OCI-LY7 (cell line): ENCODE measurements at regions not wholly inside any gene's neighbourhood (a gene's known extent, or its start where the extent isn't known, plus 50 kb on each side); places are given as distances from the start of the nearest gene placed in this dataset.

Source experiments
- BruUV-seq: library from RNA; stranded (reverse); fragments of 400-500 nt; replicated peaks from 2 replicates; lab custom pipeline; 2021; lab: Mats Ljungman, UMichigan
- CTCF ChIA-PET: fragments of 300-600 bp; sonication (Branson Sonifier 250); formaldehyde crosslinking; loops from one replicate; lab custom pipeline; 2022; ENCODE audit warnings: antibody characterized with exemption; ENCODE audit not compliant: unreplicated experiment; lab: Charles Lee
- POLR2A ChIA-PET: fragments of 300-600 bp; sonication (Branson Sonifier 250); formaldehyde crosslinking; loops from one replicate; lab custom pipeline; 2022; ENCODE audit warnings: antibody characterized with exemption; lab: Charles Lee
- DNase-seq: peaks from one replicate; pipeline ENCODE4 v3.0.0-alpha.2; 2015; ENCODE audit warnings: low spot score
- H2AFZ ChIP-seq: fragments of 200-600 bp; sonication (generic), shearing (Covaris generic); 2 replicates; pipeline ENCODE4 v1.6.1; 2014; ENCODE audit warnings: mild to moderate bottlenecking, antibody characterized with exemption, low read length, moderate library complexity
- H3K27ac ChIP-seq: fragments of 200-600 bp; sonication (generic); 2 replicates; pipeline ENCODE4 v1.5.1; 2014; ENCODE audit warnings: mixed run types, low read depth, mild to moderate bottlenecking, moderate library complexity, low read length, inconsistent platforms; ENCODE audit not compliant: poor library complexity, severe bottlenecking
- H3K36me3 ChIP-seq: fragments of 200-600 bp; sonication (generic); 2 replicates; pipeline ENCODE4 v1.6.1; 2014; ENCODE audit warnings: mild to moderate bottlenecking, antibody characterized with exemption, low read length, moderate library complexity, mixed read lengths; ENCODE audit not compliant: insufficient read depth
- H3K4me1 ChIP-seq: fragments of 200-600 bp; sonication (generic); 2 replicates; pipeline ENCODE4 v1.5.1; 2014; ENCODE audit warnings: mild to moderate bottlenecking, low read length; ENCODE audit not compliant: insufficient read depth, poor library complexity, severe bottlenecking
- H3K4me2 ChIP-seq: fragments of 200-600 bp; sonication (generic); 2 replicates; pipeline ENCODE4 v1.6.1; 2014; ENCODE audit warnings: mild to moderate bottlenecking, low read length
- H3K4me3 ChIP-seq: fragments of 200-600 bp; sonication (generic); 2 replicates; pipeline ENCODE4 v1.5.1; 2014; ENCODE audit warnings: mild to moderate bottlenecking, low read depth, low read length; ENCODE audit not compliant: poor library complexity, severe bottlenecking
- H3K79me2 ChIP-seq: fragments of 200-600 bp; sonication (generic); 2 replicates; pipeline ENCODE4 v1.6.1; 2016; ENCODE audit warnings: low read depth, mild to moderate bottlenecking, low read length, moderate library complexity, mixed read lengths; ENCODE audit not compliant: insufficient read depth
- H3K9me2 ChIP-seq: fragments of 200-600 bp; sonication (generic); 2 replicates; pipeline ENCODE4 v1.6.1; 2016; ENCODE audit warnings: mild to moderate bottlenecking, low read length, mixed read lengths; ENCODE audit not compliant: insufficient read depth
- H3K9me3 ChIP-seq: fragments of 200-600 bp; sonication (generic); 2 replicates; pipeline ENCODE4 v1.6.1; 2014; ENCODE audit warnings: mild to moderate bottlenecking, mixed run types, low read length, mixed read lengths
- H4K20me1 ChIP-seq: fragments of 200-600 bp; sonication (generic); 2 replicates; pipeline ENCODE4 v1.6.1; 2014; ENCODE audit warnings: mild to moderate bottlenecking, antibody characterized with exemption, low read length, moderate library complexity, mixed read lengths; ENCODE audit not compliant: insufficient read depth
- CTCF ChIP-seq: fragments of 200-600 bp; sonication (generic); conservative IDR thresholded peaks from 2 replicates; pipeline ENCODE4 v1.5.1; 2014; ENCODE audit warnings: mild to moderate bottlenecking, antibody characterized with exemption, low read length, moderate library complexity, mixed read lengths
- EZH2phosphoT487 ChIP-seq: fragments of 200-600 bp; sonication (generic); IDR thresholded peaks from 2 replicates; pipeline ENCODE4 v1.6.1; 2018; ENCODE audit warnings: low read depth, borderline replicate concordance, mild to moderate bottlenecking, mixed run types, antibody characterized with exemption, low read length, moderate library complexity, mixed read lengths
- intact Hi-C: fragments of 100-400 bp; cut with micrococcal nuclease; formaldehyde crosslinking; loops from one replicate; pipeline ENCODE4 v1.10.0; 2022; ENCODE audit not compliant: unreplicated experiment

DNA sequence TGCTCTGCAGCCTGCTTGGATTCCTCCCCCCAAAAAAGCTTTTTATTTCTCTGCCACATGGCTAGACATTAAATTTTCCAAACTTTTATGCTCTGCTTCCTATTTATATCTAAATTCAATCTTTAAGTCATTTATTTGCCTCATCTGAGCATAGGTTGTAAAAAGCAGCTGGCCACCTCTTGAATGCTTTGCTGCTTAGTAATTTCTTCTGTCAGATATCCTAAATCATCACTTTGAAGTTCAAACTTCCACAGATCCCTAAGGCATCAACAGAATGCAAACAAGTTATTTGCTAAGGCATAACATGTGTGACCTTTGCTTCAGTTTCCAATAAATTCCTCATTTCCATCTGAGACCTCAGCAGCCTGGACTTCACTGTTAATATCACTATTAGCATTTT, 209.6 kb downstream of the FSCB start:
- Histone ChIP-seq H3K9me2 (no peaks in the 10 kb centered on the region), H3K36me3 (no peaks in the 10 kb centered on the region), H3K79me2 (no peaks in the 10 kb centered on the region), H2AFZ (no peak overlapping the region), H3K4me3 (no peak overlapping the region), H3K4me2 (no peak overlapping the region), H3K4me1 (no peaks in the 10 kb centered on the region), H3K27ac (no peak overlapping the region), H4K20me1 (no peaks in the 10 kb centered on the region), H3K9me3 (0 out of 2 replicates have a peak, but pooled peaks cover 5% of the 10 kb centered on the region)
- intact Hi-C loops = no loop called here
- BruUV-seq = no TSS peak
- POLR2A ChIA-PET = interaction anchor here (0.7 kb wide), 1 partner anchor 1161 kb away, joined by 4 read pairs; no protein-coding TSS in a partner anchor
- no peak for DNase-seq
- no peak for TF ChIP-seq CTCF
- CTCF ChIA-PET = no interaction called here

- no peak for DNase-seq
- no TSS peak for BruUV-seq
- H4K20me1 ChIP-seq = no peaks in the 10 kb centered on the region
- ChIA-PET CTCF (no interaction called here), POLR2A (interaction anchor here (1.0 kb wide), 1 partner anchor 29 kb away, joined by 3 read pairs; no protein-coding TSS in a partner anchor)
- no peak overlapping the region for H3K4me2 ChIP-seq
- TF ChIP-seq CTCF (no peak), EZH2phosphoT487 (no peak)
- 0 out of 2 replicates have a peak, but pooled peaks cover 5% of the 10 kb centered on the region for H3K9me3 ChIP-seq
- H3K36me3 ChIP-seq = no peaks in the 10 kb centered on the region
- no peak overlapping the region for H3K27ac ChIP-seq
- H2AFZ ChIP-seq = no peak overlapping the region
- no peaks in the 10 kb centered on the region for H3K4me1 ChIP-seq
- no peaks in the 10 kb centered on the region for H3K79me2 ChIP-seq
- H3K9me2 ChIP-seq = no peaks in the 10 kb centered on the region
- no peak overlapping the region for H3K4me3 ChIP-seq
- intact Hi-C loops = no loop called here
Observed at GRCh38 chr14:44291366-44291915, 215.6 kb downstream of the FSCB start.

DNA sequence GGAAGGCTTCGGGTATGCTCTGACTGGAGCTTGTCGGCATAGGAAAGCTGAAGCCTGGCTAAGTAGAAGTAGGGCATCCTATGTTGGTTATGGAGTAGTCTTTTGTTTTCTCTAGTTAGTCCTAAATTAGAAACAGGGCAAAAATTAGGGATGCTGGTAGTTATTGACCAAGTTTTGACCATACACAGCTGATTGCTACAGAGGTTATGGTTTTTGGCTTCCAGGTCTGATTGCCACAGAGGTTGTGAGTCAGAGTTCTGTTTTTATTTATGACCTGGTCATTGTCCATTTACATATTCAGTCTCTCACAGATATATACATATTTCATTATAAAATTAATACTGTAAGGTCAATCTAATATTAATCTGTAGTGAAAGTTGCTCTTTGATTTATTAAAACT, 219.2 kb downstream of the FSCB start:
- Histone ChIP-seq H3K27ac (no peak overlapping the region), H2AFZ (no peak overlapping the region), H3K9me3 (no peaks in the 10 kb centered on the region), H4K20me1 (no peaks in the 10 kb centered on the region), H3K4me1 (no peaks in the 10 kb centered on the region), H3K79me2 (no peaks in the 10 kb centered on the region), H3K4me3 (no peak overlapping the region), H3K36me3 (no peaks in the 10 kb centered on the region), H3K4me2 (no peak overlapping the region), H3K9me2 (no peaks in the 10 kb centered on the region)
- DNase-seq = no peak
- TF ChIP-seq CTCF (no peak), EZH2phosphoT487 (no peak)
- ChIA-PET POLR2A (interaction anchor here (1.9 kb wide), 1 partner anchor 12 kb away, joined by 9 read pairs; no protein-coding TSS in a partner anchor), CTCF (no interaction called here)
- intact Hi-C loops = no loop called here
- no TSS peak for BruUV-seq
